Loucy (cell line): ENCODE measurements at regions not wholly inside any gene's neighbourhood (a gene's known extent, or its start where the extent isn't known, plus 50 kb on each side); places are given as distances from the start of the nearest gene placed in this dataset.

Experiments used
- H2AFZ ChIP-seq: fragments of 200-600 bp; sonication (generic); 2 replicates; pipeline ENCODE4 v1.6.0; 2016; ENCODE audit warnings: antibody characterized with exemption, mild to moderate bottlenecking, low read length, moderate library complexity
- H3F3A ChIP-seq: fragments of 200-600 bp; 2 replicates; pipeline ENCODE4 v1.6.0; 2016; ENCODE audit warnings: antibody characterized with exemption, low read depth, mild to moderate bottlenecking
- H3K27me3 ChIP-seq: fragments of 200-600 bp; sonication (generic); 2 replicates; pipeline ENCODE4 v1.6.1; 2014; ENCODE audit warnings: low read length, mild to moderate bottlenecking; ENCODE audit not compliant: insufficient read depth, poor library complexity, severe bottlenecking
- H3K36me3 ChIP-seq: fragments of 200-600 bp; sonication (generic); 2 replicates; pipeline ENCODE4 v1.6.1; 2016; ENCODE audit warnings: low read length; ENCODE audit not compliant: insufficient read depth
- H3K4me1 ChIP-seq: fragments of 200-600 bp; sonication (generic); 2 replicates; pipeline ENCODE4 v1.5.1; 2014; ENCODE audit warnings: low read length, mild to moderate bottlenecking; ENCODE audit not compliant: insufficient read depth, poor library complexity, severe bottlenecking
- H3K4me2 ChIP-seq: fragments of 200-600 bp; sonication (generic); 2 replicates; pipeline ENCODE4 v1.6.0; 2014; ENCODE audit warnings: antibody characterized with exemption, low read length, low read depth, mild to moderate bottlenecking; ENCODE audit not compliant: poor library complexity, severe bottlenecking
- H3K4me3 ChIP-seq: fragments of 200-600 bp; sonication (generic); 2 replicates; pipeline ENCODE4 v1.5.1; 2014; ENCODE audit warnings: low read length, mild to moderate bottlenecking, mixed read lengths; ENCODE audit not compliant: poor library complexity, severe bottlenecking
- H3K79me2 ChIP-seq: fragments of 200-600 bp; sonication (generic); 2 replicates; pipeline ENCODE4 v1.6.1; 2014; ENCODE audit warnings: low read length; ENCODE audit not compliant: insufficient read depth
- H3K9ac ChIP-seq: fragments of 200-600 bp; sonication (generic); 2 replicates; pipeline ENCODE4 v1.6.0; 2014; ENCODE audit warnings: mild to moderate bottlenecking, low read depth, low read length, moderate library complexity; ENCODE audit not compliant: poor library complexity, severe bottlenecking
- H3K9me2 ChIP-seq: fragments of 200-600 bp; sonication (generic); replicated peaks from 2 replicates; pipeline ENCODE4 v1.6.1; 2016; ENCODE audit warnings: low read depth, low read length, mixed read lengths
- H3K9me3 ChIP-seq: fragments of 200-600 bp; sonication (generic); 2 replicates; pipeline ENCODE4 v1.6.1; 2014; ENCODE audit warnings: mild to moderate bottlenecking, antibody characterized with exemption, low read length, low read depth; ENCODE audit not compliant: insufficient read depth
- H4K20me1 ChIP-seq: fragments of 200-600 bp; sonication (generic); 2 replicates; pipeline ENCODE4 v1.6.0; 2014; ENCODE audit warnings: antibody characterized with exemption, low read length, mild to moderate bottlenecking; ENCODE audit not compliant: insufficient read depth, poor library complexity, severe bottlenecking
- CTCF ChIP-seq: fragments of 200-600 bp; sonication (generic); conservative IDR thresholded peaks from 2 replicates; pipeline ENCODE4 v1.5.1; 2014; ENCODE audit warnings: mild to moderate bottlenecking, antibody characterized with exemption, low read length
- EZH2phosphoT487 ChIP-seq: fragments of 200-600 bp; IDR thresholded peaks from 2 replicates; pipeline ENCODE4 v1.6.1; 2018; ENCODE audit warnings: antibody characterized with exemption, mild to moderate bottlenecking, moderate library complexity, borderline replicate concordance

- Histone ChIP-seq H3K9me3 (no peaks in the 10 kb centered on the region), H2AFZ (no peak overlapping the region), H3K27me3 (no peaks in the 10 kb centered on the region), H3K4me3 (no peak overlapping the region), H4K20me1 (no peaks in the 10 kb centered on the region), H3K36me3 (no peaks in the 10 kb centered on the region), H3K4me2 (no peak overlapping the region), H3K79me2 (no peaks in the 10 kb centered on the region), H3K4me1 (no peaks in the 10 kb centered on the region), H3K9ac (no peak overlapping the region), H3K9me2 (no peaks in the 10 kb centered on the region), H3F3A (no peaks in the 10 kb centered on the region)
- TF ChIP-seq EZH2phosphoT487, result no peak
- TF ChIP-seq CTCF, result no peak
Measured at GRCh38 chr4:138032222-138032621, 209.9 kb downstream of the SLC7A11 start.

- Histone ChIP-seq H3K4me3 (no peak overlapping the region), H3F3A (no peaks in the 10 kb centered on the region), H3K36me3 (no peaks in the 10 kb centered on the region), H3K4me1 (no peaks in the 10 kb centered on the region), H3K9me3 (no peaks in the 10 kb centered on the region), H3K9ac (no peak overlapping the region), H2AFZ (no peak overlapping the region), H3K4me2 (no peak overlapping the region), H4K20me1 (no peaks in the 10 kb centered on the region), H3K79me2 (no peaks in the 10 kb centered on the region), H3K27me3 (no peaks in the 10 kb centered on the region), H3K9me2 (no peaks in the 10 kb centered on the region)
- TF ChIP-seq EZH2phosphoT487, result no peak
- no peak for TF ChIP-seq CTCF
Measured at GRCh38 chr4:138030375-138030774, 211.8 kb downstream of the SLC7A11 start.

GRCh38 chr4:138028923-138029322 lies 213.2 kb downstream of the SLC7A11 start:
- Histone ChIP-seq H3K36me3 (no peaks in the 10 kb centered on the region), H4K20me1 (no peaks in the 10 kb centered on the region), H3K9me3 (no peaks in the 10 kb centered on the region), H3K9ac (no peak overlapping the region), H3K27me3 (no peaks in the 10 kb centered on the region), H3F3A (no peaks in the 10 kb centered on the region), H3K4me3 (no peak overlapping the region), H3K4me1 (no peaks in the 10 kb centered on the region), H3K9me2 (no peaks in the 10 kb centered on the region), H3K4me2 (no peak overlapping the region), H3K79me2 (no peaks in the 10 kb centered on the region), H2AFZ (no peak overlapping the region)
- TF ChIP-seq CTCF (no peak), EZH2phosphoT487 (no peak)
